ENCODE measurements at regions not wholly inside any gene's neighbourhood (a gene's known extent, or its start where the extent isn't known, plus 50 kb on each side); places are given as distances from the start of the nearest gene placed in this dataset.

DNA sequence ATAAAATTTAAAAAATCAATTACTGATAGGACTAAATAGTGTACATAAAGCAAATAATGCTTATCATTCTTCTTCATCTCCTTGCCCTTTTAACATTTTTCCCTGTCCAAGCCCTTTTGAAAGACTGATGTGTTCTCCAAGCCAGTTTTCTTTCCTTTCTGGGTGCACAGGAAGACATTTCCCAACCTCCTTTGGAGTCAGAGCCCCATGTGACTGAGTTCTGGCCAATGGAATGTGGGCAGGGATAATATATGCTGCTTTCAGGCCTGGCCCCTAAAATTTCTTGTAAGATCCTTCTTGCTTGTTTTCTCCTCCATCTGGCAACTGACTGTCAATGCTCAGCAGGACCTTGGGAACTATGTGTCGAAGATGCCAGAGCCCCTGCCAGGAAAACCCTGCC lies 197.5 kb downstream of the EMX2 start:
- no peak overlapping the region for H3K9ac ChIP-seq (replicated peaks; ENCODE audit: extremely low read depth, insufficient read depth, low read length)
- no TSS peak for BruUV-seq (replicated peaks)
- H3K9me3 ChIP-seq (replicated peaks; ENCODE audit: control insufficient read depth, insufficient read depth, low read length) = no peaks in the 10 kb centered on the region
- dilution Hi-C loops (cut with MboI; ENCODE audit: extremely low pct_ligation_motif_present, low sequenced_read_pairs) = no loop called here
- peaks cover 2 to 3% of the 10 kb centered on the region in 2 experiments for H3K27me3 ChIP-seq (ENCODE audit: control insufficient read depth in 2 of 2, insufficient read depth in 2 of 2, low read length in 2 of 2)
- ChIA-PET CTCF (no interaction called here), POLR2A (no interaction called here)
- no peak overlapping the region for H3K4me3 ChIP-seq (replicated peaks in 1 of 3; ENCODE audit: insufficient read depth in 1 of 3, low read depth in 1 of 3, low read length in 3 of 3)
- TF ChIP-seq GATA2 (IDR thresholded peaks at IDR 0.05; ENCODE audit: insufficient read depth, insufficient read length, low read depth, low read length) (no peak), JUN (IDR thresholded peaks at IDR 0.05; ENCODE audit: borderline replicate concordance, insufficient read depth, insufficient read length, low read depth) (no peak), POLR2A (IDR thresholded peaks at IDR 0.05; ENCODE audit: low read depth, low read length) (no peak), MAX (IDR thresholded peaks at IDR 0.05; ENCODE audit: insufficient read depth, insufficient read length) (no peak), MYC (IDR thresholded peaks at IDR 0.05; ENCODE audit: low read depth, low read length) (no peak), POLR2AphosphoS5 (IDR thresholded peaks at IDR 0.05; ENCODE audit: insufficient read depth, low read depth, low read length) (no peak), EZH2 (IDR thresholded peaks at IDR 0.05; ENCODE audit: borderline replicate concordance, low read depth, low read length, severe bottlenecking) (no peak), FOS (IDR thresholded peaks at IDR 0.05; ENCODE audit: borderline replicate concordance, insufficient read depth, low read length) (no peak)
- TF ChIP-seq, protein P1, sequence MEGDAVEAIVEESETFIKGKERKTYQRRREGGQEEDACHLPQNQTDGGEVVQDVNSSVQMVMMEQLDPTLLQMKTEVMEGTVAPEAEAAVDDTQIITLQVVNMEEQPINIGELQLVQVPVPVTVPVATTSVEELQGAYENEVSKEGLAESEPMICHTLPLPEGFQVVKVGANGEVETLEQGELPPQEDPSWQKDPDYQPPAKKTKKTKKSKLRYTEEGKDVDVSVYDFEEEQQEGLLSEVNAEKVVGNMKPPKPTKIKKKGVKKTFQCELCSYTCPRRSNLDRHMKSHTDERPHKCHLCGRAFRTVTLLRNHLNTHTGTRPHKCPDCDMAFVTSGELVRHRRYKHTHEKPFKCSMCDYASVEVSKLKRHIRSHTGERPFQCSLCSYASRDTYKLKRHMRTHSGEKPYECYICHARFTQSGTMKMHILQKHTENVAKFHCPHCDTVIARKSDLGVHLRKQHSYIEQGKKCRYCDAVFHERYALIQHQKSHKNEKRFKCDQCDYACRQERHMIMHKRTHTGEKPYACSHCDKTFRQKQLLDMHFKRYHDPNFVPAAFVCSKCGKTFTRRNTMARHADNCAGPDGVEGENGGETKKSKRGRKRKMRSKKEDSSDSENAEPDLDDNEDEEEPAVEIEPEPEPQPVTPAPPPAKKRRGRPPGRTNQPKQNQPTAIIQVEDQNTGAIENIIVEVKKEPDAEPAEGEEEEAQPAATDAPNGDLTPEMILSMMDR (IDR thresholded peaks at IDR 0.05; ENCODE audit: extremely low read depth in 1 of 2, insufficient read depth in 1 of 2, low read depth in 1 of 2, low read length in 2 of 2) = no peak
- intact Hi-C loops (cut with micrococcal nuclease) = no loop called here
- H3K4me1 ChIP-seq (ENCODE audit: control insufficient read depth, extremely low read depth, insufficient read depth, low read length) = no peaks in the 10 kb centered on the region
- no peaks in the 10 kb centered on the region for H4K20me1 ChIP-seq (replicated peaks; ENCODE audit: control insufficient read depth, extremely low read depth, insufficient read depth, low read length)
- FAIRE-seq = no peak
- H3K79me2 ChIP-seq (ENCODE audit: control insufficient read depth, insufficient read depth, low read length) = no peaks in the 10 kb centered on the region
- no peak overlapping the region for H3K4me2 ChIP-seq (ENCODE audit: insufficient read depth, low read length)
- no peaks in the 10 kb centered on the region for H3K9me1 ChIP-seq (replicated peaks; ENCODE audit: control insufficient read depth, extremely low read depth, insufficient read depth, low read length)
- H3K27ac ChIP-seq (ENCODE audit: insufficient read depth, low read depth, low read length) = no peak overlapping the region
- H3K36me3 ChIP-seq (ENCODE audit: control insufficient read depth in 2 of 2, extremely low read depth in 1 of 2, insufficient read depth in 2 of 2, low read length in 2 of 2) = no peaks in the 10 kb centered on the region
- H2AFZ ChIP-seq (ENCODE audit: low read depth, low read length) = no peak overlapping the region
- DNase-seq (ENCODE audit: low read depth, low spot score) = no peak

Data from endothelial cell of umbilical vein (primary cell).